NCI-H446 treated with DMSO at 0.1 percent for 48 hours (cell line): ENCODE measurements at regions not wholly inside any gene's neighbourhood (a gene's known extent, or its start where the extent isn't known, plus 50 kb on each side); places are given as distances from the start of the nearest gene placed in this dataset.
A peak's percentile ranks its signal among the peaks of the same experiment; 100 is the strongest.

Experiments
- DNase-seq: peaks from one replicate; lab custom pipeline; 2025; lab: John Stamatoyannopoulos, UW

DNA sequence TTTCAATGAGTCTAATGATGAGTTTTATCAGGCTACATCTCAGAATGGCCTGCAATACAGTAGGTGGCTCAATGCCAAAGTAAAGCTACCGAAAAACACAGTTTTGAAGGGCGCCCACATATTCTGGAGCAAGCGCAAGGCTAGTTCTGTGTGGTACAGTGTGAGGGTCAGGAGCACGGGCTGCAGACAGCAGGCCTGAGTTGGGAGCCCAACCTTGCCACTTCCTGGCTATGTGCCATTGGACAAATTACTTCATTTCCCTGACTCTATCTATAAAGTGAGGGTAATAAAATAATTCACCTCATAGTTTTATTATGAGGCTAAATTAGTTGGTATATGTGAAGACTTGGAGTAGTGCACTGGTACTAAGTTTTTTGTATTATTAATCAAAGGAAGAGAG, 150.7 kb downstream of the OPN5 start:
- DNase-seq, result no peak

- DNase-seq, result no peak
Observed at GRCh38 chr6:47924001-47924400, 142.2 kb downstream of the OPN5 start.

- DNase-seq, result peak; percentile 97
Observed at GRCh38 chr6:47922391-47922790, 140.6 kb downstream of the OPN5 start.

GRCh38 chr6:47919875-47920274, 138.0 kb downstream of the OPN5 start:
- DNase-seq, result no peak

DNA sequence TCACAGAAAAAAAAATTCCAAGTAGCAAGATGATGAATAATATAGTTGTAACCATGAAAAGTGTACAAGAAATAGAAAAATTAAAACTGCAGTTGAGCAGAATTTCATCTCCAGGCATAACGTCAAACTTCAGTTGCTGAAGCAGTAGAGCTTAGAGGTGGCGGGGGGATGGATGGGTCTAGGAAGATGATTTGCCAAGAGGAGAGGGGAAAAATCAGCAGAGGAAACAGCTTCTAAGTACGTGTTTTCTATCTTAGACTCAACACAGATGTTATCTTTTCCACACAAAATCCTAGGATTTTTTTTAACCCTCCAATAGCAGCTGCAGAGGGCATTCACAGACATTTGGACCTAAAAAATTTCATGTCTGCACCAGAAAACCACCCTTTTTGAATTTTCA, 136.0 kb downstream of the OPN5 start:
- DNase-seq, result no peak

- no peak for DNase-seq
Observed at GRCh38 chr6:47917202-47917601, 135.4 kb downstream of the OPN5 start.

GRCh38 chr6:47915017-47915416, 133.2 kb downstream of the OPN5 start:
- DNase-seq, result no peak

- no peak for DNase-seq
Observed at GRCh38 chr6:47908271-47908670, 126.4 kb downstream of the OPN5 start.

GRCh38 chr6:47905717-47906116, 123.9 kb downstream of the OPN5 start:
- no peak for DNase-seq

DNA sequence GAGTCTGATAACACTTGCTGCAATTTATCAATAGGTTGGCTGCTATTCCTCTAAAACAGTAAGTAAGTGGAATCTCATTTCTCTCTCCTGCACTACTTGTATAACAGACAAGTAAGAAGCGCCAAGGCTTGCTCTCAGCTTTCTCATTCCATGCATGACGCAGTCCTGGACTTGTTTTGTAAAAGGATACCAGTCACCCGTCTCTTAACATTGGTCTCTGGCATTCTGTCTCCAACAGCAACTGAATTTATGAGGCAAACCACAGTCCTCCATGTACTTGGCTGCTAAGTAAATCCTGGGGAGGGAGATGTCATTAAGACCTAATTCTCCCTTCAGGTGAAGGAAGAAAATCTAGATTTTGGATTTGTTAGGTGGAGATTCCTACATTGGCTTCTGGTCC, 115.4 kb downstream of the OPN5 start:
- DNase-seq, result no peak

DNA sequence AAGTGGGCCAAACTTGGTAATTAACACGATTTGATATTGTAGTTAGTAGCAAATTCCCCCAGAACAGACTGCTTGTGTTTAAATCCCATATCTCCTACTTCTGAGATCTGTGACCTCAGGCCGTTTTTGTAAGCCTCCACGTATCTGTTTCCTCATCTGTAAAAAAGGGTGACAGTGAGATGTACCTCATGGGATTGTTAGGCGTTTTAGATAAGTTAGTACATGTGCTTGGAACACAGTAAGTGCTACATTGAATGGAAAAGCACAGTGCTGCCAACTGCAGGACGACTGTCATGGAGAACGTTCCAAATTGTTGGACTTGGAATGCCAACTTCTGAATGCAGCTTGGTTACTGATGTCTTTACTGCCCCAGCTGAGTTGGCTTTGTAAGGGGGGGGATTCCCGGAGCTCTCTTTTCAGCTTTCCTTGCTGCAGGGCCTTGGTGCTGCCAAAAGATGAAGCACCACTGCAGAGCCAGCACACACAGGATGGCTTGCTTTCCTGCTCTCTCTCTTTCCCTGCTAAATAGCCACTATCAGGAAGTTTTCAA, 108.6 kb downstream of the OPN5 start:
- DNase-seq, result peak; percentile 54

GRCh38 chr6:47879015-47879414, 97.2 kb downstream of the OPN5 start:
- no peak for DNase-seq
